ENCODE measurements at regions not wholly inside any gene's neighbourhood (a gene's known extent, or its start where the extent isn't known, plus 50 kb on each side); places are given as distances from the start of the nearest gene placed in this dataset.

- TF ChIP-seq POLR2A (IDR thresholded peaks at IDR 0.05; ENCODE audit: low read depth) (no peak), CTCF (IDR thresholded peaks at IDR 0.05) (no peak), POLR2AphosphoS5 (IDR thresholded peaks at IDR 0.05) (no peak), EP300 (IDR thresholded peaks at IDR 0.05) (no peak)
- peak overlapping the region; percentile 34 to 65 (median 58) for H3K27ac ChIP-seq (replicated peaks in 1 of 4)
- no peaks in the 10 kb centered on the region for H3K27me3 ChIP-seq
- H3K36me3 ChIP-seq: no peaks in the 10 kb centered on the region
- peak; percentile 14 for DNase-seq (ENCODE audit: extremely low spot score)
- H3K9me3 ChIP-seq: no peaks in the 10 kb centered on the region
- H3K4me1 ChIP-seq: peaks cover 12 to 63% (median 44%) of the 10 kb centered on the region in 4 donors
- intact Hi-C loops (cut with DNase I): loop anchor here (10.0 kb wide), 1 partner anchor 535 kb away; no protein-coding TSS in a partner anchor
- 30% methylated on average over 1 of the region's 1 CpG for WGBS
- no peak overlapping the region for H3K4me3 ChIP-seq
Measured at GRCh38 chr11:10379426-10379825, 74.6 kb downstream of the ADM start.

GRCh38 chr11:10379871-10380568 is 75.0 kb upstream of the AMPD3 start:
- TF ChIP-seq CTCF (IDR thresholded peaks at IDR 0.05) (no peak), POLR2AphosphoS5 (IDR thresholded peaks at IDR 0.05) (no peak), EP300 (IDR thresholded peaks at IDR 0.05) (no peak), POLR2A (IDR thresholded peaks at IDR 0.05; ENCODE audit: low read depth) (no peak)
- no peaks in the 10 kb centered on the region for H3K9me3 ChIP-seq
- H3K4me3 ChIP-seq: no peak overlapping the region
- H3K27me3 ChIP-seq: no peaks in the 10 kb centered on the region
- peak overlapping the region; percentile 34 to 65 (median 56) for H3K27ac ChIP-seq (replicated peaks in 1 of 4)
- peaks cover 12 to 57% (median 38%) of the 10 kb centered on the region in 4 donors for H3K4me1 ChIP-seq
- 85% methylated on average over 2 of the region's 2 CpGs for whole genome bisulfite sequencing
- intact Hi-C loops (cut with DNase I): loop anchor here (10.0 kb wide), 1 partner anchor 535 kb away; no protein-coding TSS in a partner anchor
- no peaks in the 10 kb centered on the region for H3K36me3 ChIP-seq
- DNase-seq (ENCODE audit: extremely low spot score): peak; percentile 64

DNA sequence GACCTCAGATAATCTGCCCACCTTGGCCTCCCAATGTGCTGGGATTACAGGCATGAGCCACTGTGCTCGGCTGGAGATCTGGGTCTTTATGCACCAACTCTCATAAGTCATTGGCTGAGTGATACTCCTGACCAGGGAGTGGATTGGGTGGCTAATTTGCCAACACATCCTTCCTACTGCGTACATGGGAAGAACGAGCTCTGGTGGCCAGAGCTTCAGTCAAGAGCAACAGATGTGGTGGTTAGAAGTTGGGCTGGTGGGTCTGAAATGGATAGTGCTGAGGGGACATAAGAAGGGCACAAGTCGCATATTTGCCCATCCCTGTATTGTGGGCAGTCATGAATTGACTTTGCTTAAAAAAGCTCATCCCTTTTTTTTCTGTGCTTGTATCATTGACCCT is 74.1 kb upstream of the AMPD3 start:
- intact Hi-C loops (cut with DNase I): no loop called here
- no peak for TF ChIP-seq POLR2A (IDR thresholded peaks at IDR 0.05; ENCODE audit: low read depth)
- TF ChIP-seq CTCF (IDR thresholded peaks at IDR 0.05): no peak
- no peak for TF ChIP-seq POLR2AphosphoS5 (IDR thresholded peaks at IDR 0.05)
- no peak for TF ChIP-seq EP300 (IDR thresholded peaks at IDR 0.05)
- no peaks in the 10 kb centered on the region for H3K9me3 ChIP-seq
- 96% methylated on average over 4 of the region's 4 CpGs for WGBS
- H3K27me3 ChIP-seq: no peaks in the 10 kb centered on the region
- peaks cover 12 to 55% (median 36%) of the 10 kb centered on the region in 4 donors for H3K4me1 ChIP-seq
- peak overlapping the region; percentile 34 to 65 (median 56) for H3K27ac ChIP-seq (replicated peaks in 1 of 4)
- H3K4me3 ChIP-seq: no peak overlapping the region
- no peaks in the 10 kb centered on the region for H3K36me3 ChIP-seq
- peak; percentile 53 for DNase-seq (ENCODE audit: extremely low spot score)

DNA sequence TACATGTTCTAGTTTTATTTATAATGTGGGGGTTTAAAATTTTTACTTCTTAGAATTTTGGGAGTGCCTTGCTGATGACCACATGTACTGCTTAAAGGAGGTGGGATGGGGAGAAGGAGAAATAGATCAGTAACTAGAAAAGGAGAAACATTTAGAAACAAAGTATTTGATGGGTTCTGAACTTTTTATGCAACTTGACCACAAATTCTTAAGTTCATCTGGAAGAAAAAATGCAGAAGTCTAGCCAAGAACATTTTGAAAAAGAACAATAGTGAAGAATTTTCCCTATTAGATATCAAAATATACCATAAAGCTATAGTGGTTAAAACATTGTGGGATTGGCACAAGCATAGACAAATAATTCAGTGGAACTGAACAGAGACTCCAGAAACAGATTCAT is 73.3 kb upstream of the AMPD3 start:
- H3K9me3 ChIP-seq: no peaks in the 10 kb centered on the region
- TF ChIP-seq EP300 (IDR thresholded peaks at IDR 0.05): no peak
- TF ChIP-seq POLR2AphosphoS5 (IDR thresholded peaks at IDR 0.05): no peak
- no peak for TF ChIP-seq CTCF (IDR thresholded peaks at IDR 0.05)
- TF ChIP-seq POLR2A (IDR thresholded peaks at IDR 0.05; ENCODE audit: low read depth): no peak
- H3K4me3 ChIP-seq: no peak overlapping the region
- H3K27me3 ChIP-seq: no peaks in the 10 kb centered on the region
- no peaks in the 10 kb centered on the region for H3K36me3 ChIP-seq
- intact Hi-C loops (cut with DNase I): no loop called here
- peak overlapping the region in 1 of 4 donors; percentile 60 for H3K27ac ChIP-seq (replicated peaks in 1 of 4)
- peaks cover 12 to 60% (median 37%) of the 10 kb centered on the region in 4 donors for H3K4me1 ChIP-seq
- no peak for DNase-seq (ENCODE audit: extremely low spot score)
